CD14-positive monocyte (primary cell): ENCODE measurements at regions not wholly inside any gene's neighbourhood (a gene's known extent, or its start where the extent isn't known, plus 50 kb on each side); places are given as distances from the start of the nearest gene placed in this dataset.

Source experiments
- DNase-seq, 3 donors: peaks; one replicate each; pipeline ENCODE4 v3.0.0-alpha.2; 2011 to 2022
- H2AFZ ChIP-seq: 2 replicates; pipeline ENCODE4 v1.6.0; 2012; ENCODE audit warnings: mild to moderate bottlenecking, low read depth, low read length, inconsistent platforms; ENCODE audit not compliant: insufficient read depth, poor library complexity, severe bottlenecking
- H3K27ac ChIP-seq, 2 donors: 1 replicate in 1 of 2; 2 replicates in 1 of 2; pipeline ENCODE4 v1.5.1; 2012 to 2013; ENCODE audit warnings: low read length in 2 of 2, control low read depth in 1 of 2, inconsistent platforms in 1 of 2, low read depth in 1 of 2, mild to moderate bottlenecking in 1 of 2
- H3K27me3 ChIP-seq, 2 donors: one replicate each; pipeline versions ENCODE4 v1.6.0 to v1.6.1; 2011 to 2013; ENCODE audit warnings: low read length in 2 of 2; ENCODE audit not compliant: control insufficient read depth in 2 of 2, insufficient read depth in 2 of 2
- H3K36me3 ChIP-seq, 2 donors: replicated peaks in 1 of 2; 1 replicate in 1 of 2; 2 replicates in 1 of 2; pipeline versions ENCODE4 v1.5.1 to v1.6.1; 2012 to 2013; ENCODE audit warnings: low read length in 2 of 2, control low read depth in 1 of 2, inconsistent platforms in 1 of 2, mild to moderate bottlenecking in 1 of 2; ENCODE audit not compliant: insufficient read depth in 2 of 2, control insufficient read depth in 1 of 2
- H3K4me1 ChIP-seq, 2 donors: 1 replicate in 1 of 2; 2 replicates in 1 of 2; pipeline versions ENCODE4 v1.5.1 to v1.6.1; 2012 to 2013; ENCODE audit warnings: low read length in 2 of 2, control low read depth in 1 of 2, inconsistent platforms in 1 of 2, mild to moderate bottlenecking in 1 of 2, moderate library complexity in 1 of 2; ENCODE audit not compliant: insufficient read depth in 2 of 2, control insufficient read depth in 1 of 2
- H3K4me2 ChIP-seq: replicated peaks from 2 replicates; pipeline ENCODE3; 2012; ENCODE audit warnings: low read length, moderate library complexity, mild to moderate bottlenecking; ENCODE audit not compliant: poor library complexity, severe bottlenecking; ENCODE audit errors: extremely low read depth
- H3K4me3 ChIP-seq, 3 experiments: fragments of 200-600 bp in 1 of 3; sonication (generic) in 1 of 3; replicated peaks in 1 of 3; 1 replicate in 2 of 3; 2 replicates in 1 of 3; pipeline ENCODE4 v1.5.1; 2011 to 2013; ENCODE audit warnings: low read length in 3 of 3, mild to moderate bottlenecking in 3 of 3, control low read depth in 2 of 3, low read depth in 2 of 3, inconsistent platforms in 1 of 3, moderate library complexity in 1 of 3
- H3K79me2 ChIP-seq: 2 replicates; pipeline ENCODE4 v1.6.0; 2012; ENCODE audit warnings: mild to moderate bottlenecking, control low read depth, inconsistent platforms, low read length, moderate library complexity; ENCODE audit not compliant: insufficient read depth
- H3K9ac ChIP-seq: 2 replicates; pipeline ENCODE4 v1.6.0; 2017; ENCODE audit warnings: low read length, mild to moderate bottlenecking; ENCODE audit not compliant: insufficient read depth, poor library complexity, severe bottlenecking
- H3K9me3 ChIP-seq, 2 donors: replicated peaks in 1 of 2; 1 replicate in 1 of 2; 2 replicates in 1 of 2; pipeline versions ENCODE4 v1.5.1 to v1.6.1; 2012 to 2013; ENCODE audit warnings: low read length in 2 of 2, control low read depth in 1 of 2; ENCODE audit not compliant: control insufficient read depth in 1 of 2, insufficient read depth in 1 of 2
- H4K20me1 ChIP-seq: 2 replicates; pipeline ENCODE4 v1.6.0; 2012; ENCODE audit warnings: mild to moderate bottlenecking, low read length, control low read depth, moderate library complexity; ENCODE audit not compliant: insufficient read depth
- H3K27ac Mint-ChIP-seq, 7 donors: one replicate each; pipeline ENCODE4 v1.8.0; 2020; ENCODE audit warnings: mild to moderate bottlenecking in 7 of 7, mixed read lengths in 7 of 7, moderate library complexity in 6 of 7, inconsistent platforms in 2 of 7
- H3K27me3 Mint-ChIP-seq, 3 donors: one replicate each; pipeline ENCODE4 v1.8.0; 2021 to 2022; ENCODE audit warnings: low read depth in 3 of 3, mild to moderate bottlenecking in 3 of 3, mixed read lengths in 3 of 3, moderate library complexity in 3 of 3, inconsistent platforms in 1 of 3
- H3K36me3 Mint-ChIP-seq, 2 donors: one replicate each; pipeline ENCODE4 v1.8.0; 2020; ENCODE audit warnings: mixed read lengths in 2 of 2, inconsistent platforms in 1 of 2, mild to moderate bottlenecking in 1 of 2
- H3K4me1 Mint-ChIP-seq: one replicate; pipeline ENCODE4 v1.8.0; 2020; ENCODE audit warnings: mild to moderate bottlenecking, mixed read lengths
- H3K4me3 Mint-ChIP-seq, 2 donors: one replicate each; pipeline ENCODE4 v1.8.0; 2020; ENCODE audit warnings: mild to moderate bottlenecking in 2 of 2, mixed read lengths in 2 of 2, moderate library complexity in 1 of 2
- H3K9me3 Mint-ChIP-seq, 7 donors: one replicate each; pipeline ENCODE4 v1.8.0; 2020 to 2022; ENCODE audit warnings: mixed read lengths in 7 of 7, mild to moderate bottlenecking in 6 of 7, moderate library complexity in 6 of 7, inconsistent platforms in 2 of 7
- CTCF ChIP-seq: fragments of 200-600 bp; IDR thresholded peaks from one replicate; pipeline ENCODE4 v1.8.0; 2022; ENCODE audit warnings: antibody characterized with exemption, mild to moderate bottlenecking
- WGBS: methylation state at CpG from one replicate; pipeline ENCODE4 v1.1.5; 2013; ENCODE audit warnings: missing lambda C conversion rate; ENCODE audit not compliant: insufficient coverage; 5-methylcytosine and 5-hydroxymethylcytosine counted together
- intact Hi-C, 2 donors: fragments of 100-400 bp; cut with micrococcal nuclease; formaldehyde crosslinking; loops; one replicate each; pipeline versions ENCODE4 v1.15.0 to v1.15.1; 2023

- H3K4me1 ChIP-seq = no peaks in the 10 kb centered on the region
- no peaks in the 10 kb centered on the region for H3K36me3 ChIP-seq
- Mint-ChIP-seq H3K9me3 (peaks cover 0 to 1% (median 0%) of the 10 kb centered on the region in 7 donors), H3K27me3 (peaks cover 2 to 3% (median 2%) of the 10 kb centered on the region in 3 donors), H3K4me1 (no peaks in the 10 kb centered on the region), H3K4me3 (no peak overlapping the region), H3K36me3 (no peaks in the 10 kb centered on the region), H3K27ac (no peak overlapping the region)
- H3K27me3 ChIP-seq = no peaks in the 10 kb centered on the region
- H3K4me3 ChIP-seq = no peak overlapping the region
- WGBS = no CpG with 5 or more reads among the region's 3 CpGs
- intact Hi-C loops = no loop called here
- no peaks in the 10 kb centered on the region for H3K9me3 ChIP-seq
- TF ChIP-seq CTCF = no peak
- no peak for DNase-seq
- H3K27ac ChIP-seq = no peak overlapping the region
- no peak overlapping the region for H3K9ac ChIP-seq
- H3K79me2 ChIP-seq = no peaks in the 10 kb centered on the region
- H2AFZ ChIP-seq = no peak overlapping the region
- no peaks in the 10 kb centered on the region for H4K20me1 ChIP-seq
- no peak overlapping the region for H3K4me2 ChIP-seq
These were observed 225.6 kb upstream of the LMCD1 start for GRCh38 chr3:8276056-8276455.

- H3K4me1 Mint-ChIP-seq = no peaks in the 10 kb centered on the region
- no peaks in the 10 kb centered on the region for H3K27me3 ChIP-seq
- WGBS = no CpG with 5 or more reads among the region's 2 CpGs
- no peak overlapping the region for H3K4me3 Mint-ChIP-seq
- no peaks in the 10 kb centered on the region for H3K79me2 ChIP-seq
- H3K4me2 ChIP-seq = no peak overlapping the region
- no peak overlapping the region for H3K27ac Mint-ChIP-seq
- H3K36me3 Mint-ChIP-seq = no peaks in the 10 kb centered on the region
- no peak overlapping the region for H3K9ac ChIP-seq
- no peak for DNase-seq
- no peak overlapping the region for H2AFZ ChIP-seq
- H3K36me3 ChIP-seq = no peaks in the 10 kb centered on the region
- peaks cover 0 to 1% (median 0%) of the 10 kb centered on the region in 7 donors for H3K9me3 Mint-ChIP-seq
- H4K20me1 ChIP-seq = no peaks in the 10 kb centered on the region
- H3K27me3 Mint-ChIP-seq = peaks cover 2 to 3% (median 2%) of the 10 kb centered on the region in 3 donors
- H3K9me3 ChIP-seq = no peaks in the 10 kb centered on the region
- intact Hi-C loops = no loop called here
- H3K4me1 ChIP-seq = no peaks in the 10 kb centered on the region
- H3K27ac ChIP-seq = no peak overlapping the region
- TF ChIP-seq CTCF = no peak
- H3K4me3 ChIP-seq = no peak overlapping the region
These were observed 225.1 kb upstream of the LMCD1 start for GRCh38 chr3:8276506-8276905.
